ENCODE measurements at regions not wholly inside any gene's neighbourhood (a gene's known extent, or its start where the extent isn't known, plus 50 kb on each side); places are given as distances from the start of the nearest gene placed in this dataset.

DNA sequence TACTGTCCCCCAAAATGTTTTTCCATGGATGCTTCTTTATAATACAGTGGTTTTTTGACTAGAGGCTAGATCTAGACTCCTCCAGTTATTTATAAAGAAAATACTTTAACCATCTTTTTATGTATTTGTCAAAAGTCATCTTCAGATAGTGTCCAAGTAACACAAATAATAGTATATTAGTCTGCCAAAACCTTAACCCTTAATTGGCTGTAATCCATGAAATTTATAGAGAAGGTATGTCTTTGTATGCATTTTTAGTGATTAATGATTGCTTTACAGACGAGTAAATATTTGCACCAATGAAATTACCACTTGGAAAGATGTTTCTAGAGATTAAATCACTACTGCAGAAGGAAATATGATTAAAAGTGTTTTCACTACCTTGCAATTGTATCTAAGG lies 451.8 kb upstream of the NRXN1 start:
- TF ChIP-seq, protein P1, sequence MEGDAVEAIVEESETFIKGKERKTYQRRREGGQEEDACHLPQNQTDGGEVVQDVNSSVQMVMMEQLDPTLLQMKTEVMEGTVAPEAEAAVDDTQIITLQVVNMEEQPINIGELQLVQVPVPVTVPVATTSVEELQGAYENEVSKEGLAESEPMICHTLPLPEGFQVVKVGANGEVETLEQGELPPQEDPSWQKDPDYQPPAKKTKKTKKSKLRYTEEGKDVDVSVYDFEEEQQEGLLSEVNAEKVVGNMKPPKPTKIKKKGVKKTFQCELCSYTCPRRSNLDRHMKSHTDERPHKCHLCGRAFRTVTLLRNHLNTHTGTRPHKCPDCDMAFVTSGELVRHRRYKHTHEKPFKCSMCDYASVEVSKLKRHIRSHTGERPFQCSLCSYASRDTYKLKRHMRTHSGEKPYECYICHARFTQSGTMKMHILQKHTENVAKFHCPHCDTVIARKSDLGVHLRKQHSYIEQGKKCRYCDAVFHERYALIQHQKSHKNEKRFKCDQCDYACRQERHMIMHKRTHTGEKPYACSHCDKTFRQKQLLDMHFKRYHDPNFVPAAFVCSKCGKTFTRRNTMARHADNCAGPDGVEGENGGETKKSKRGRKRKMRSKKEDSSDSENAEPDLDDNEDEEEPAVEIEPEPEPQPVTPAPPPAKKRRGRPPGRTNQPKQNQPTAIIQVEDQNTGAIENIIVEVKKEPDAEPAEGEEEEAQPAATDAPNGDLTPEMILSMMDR (conservative IDR thresholded peaks at IDR 0.05; ENCODE audit: low read depth in 2 of 2) = no peak
- no peak for TF ChIP-seq EZH2 (IDR thresholded peaks at IDR 0.05; ENCODE audit: low read depth, unreplicated experiment)
- TF ChIP-seq JUNB (IDR thresholded peaks at IDR 0.05; ENCODE audit: unreplicated experiment) = no peak
- TF ChIP-seq, protein P2, sequence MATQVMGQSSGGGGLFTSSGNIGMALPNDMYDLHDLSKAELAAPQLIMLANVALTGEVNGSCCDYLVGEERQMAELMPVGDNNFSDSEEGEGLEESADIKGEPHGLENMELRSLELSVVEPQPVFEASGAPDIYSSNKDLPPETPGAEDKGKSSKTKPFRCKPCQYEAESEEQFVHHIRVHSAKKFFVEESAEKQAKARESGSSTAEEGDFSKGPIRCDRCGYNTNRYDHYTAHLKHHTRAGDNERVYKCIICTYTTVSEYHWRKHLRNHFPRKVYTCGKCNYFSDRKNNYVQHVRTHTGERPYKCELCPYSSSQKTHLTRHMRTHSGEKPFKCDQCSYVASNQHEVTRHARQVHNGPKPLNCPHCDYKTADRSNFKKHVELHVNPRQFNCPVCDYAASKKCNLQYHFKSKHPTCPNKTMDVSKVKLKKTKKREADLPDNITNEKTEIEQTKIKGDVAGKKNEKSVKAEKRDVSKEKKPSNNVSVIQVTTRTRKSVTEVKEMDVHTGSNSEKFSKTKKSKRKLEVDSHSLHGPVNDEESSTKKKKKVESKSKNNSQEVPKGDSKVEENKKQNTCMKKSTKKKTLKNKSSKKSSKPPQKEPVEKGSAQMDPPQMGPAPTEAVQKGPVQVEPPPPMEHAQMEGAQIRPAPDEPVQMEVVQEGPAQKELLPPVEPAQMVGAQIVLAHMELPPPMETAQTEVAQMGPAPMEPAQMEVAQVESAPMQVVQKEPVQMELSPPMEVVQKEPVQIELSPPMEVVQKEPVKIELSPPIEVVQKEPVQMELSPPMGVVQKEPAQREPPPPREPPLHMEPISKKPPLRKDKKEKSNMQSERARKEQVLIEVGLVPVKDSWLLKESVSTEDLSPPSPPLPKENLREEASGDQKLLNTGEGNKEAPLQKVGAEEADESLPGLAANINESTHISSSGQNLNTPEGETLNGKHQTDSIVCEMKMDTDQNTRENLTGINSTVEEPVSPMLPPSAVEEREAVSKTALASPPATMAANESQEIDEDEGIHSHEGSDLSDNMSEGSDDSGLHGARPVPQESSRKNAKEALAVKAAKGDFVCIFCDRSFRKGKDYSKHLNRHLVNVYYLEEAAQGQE (IDR thresholded peaks at IDR 0.05; ENCODE audit: unreplicated experiment) = no peak

Data from GM23338 (cell line).